RPMI8226 (cell line): ENCODE measurements at regions not wholly inside any gene's neighbourhood (a gene's known extent, or its start where the extent isn't known, plus 50 kb on each side); places are given as distances from the start of the nearest gene placed in this dataset.

Experiments used
- DNase-seq: peaks from one replicate; pipeline ENCODE4 v3.0.0-alpha.2; 2015

- no peak for DNase-seq
Measured at GRCh38 chr12:95412482-95413311, 61.3 kb upstream of the METAP2 start.

- no peak for DNase-seq
Measured at GRCh38 chr12:95413576-95413975, 60.4 kb upstream of the METAP2 start.

DNA sequence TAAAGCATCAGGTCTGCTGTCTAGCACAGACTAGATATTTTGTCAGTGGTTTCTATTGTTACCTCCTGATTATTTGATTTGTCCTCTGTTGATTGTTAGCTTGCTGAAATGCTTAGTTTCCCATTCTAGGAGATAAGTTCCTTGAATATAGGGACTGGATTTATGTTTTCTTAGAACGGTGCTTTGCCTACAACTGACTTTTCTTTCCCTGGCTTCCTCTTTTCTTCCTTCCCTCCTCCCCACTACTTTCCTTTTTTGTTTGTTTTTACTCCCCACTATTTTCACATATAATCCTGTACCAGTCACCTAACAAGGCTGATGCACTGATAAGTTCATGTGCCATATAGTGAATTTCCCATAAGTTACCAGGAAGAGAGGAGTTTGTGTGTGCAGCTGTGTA, 58.5 kb upstream of the METAP2 start:
- no peak for DNase-seq

GRCh38 chr12:95416111-95416636, 57.8 kb upstream of the METAP2 start:
- no peak for DNase-seq

DNA sequence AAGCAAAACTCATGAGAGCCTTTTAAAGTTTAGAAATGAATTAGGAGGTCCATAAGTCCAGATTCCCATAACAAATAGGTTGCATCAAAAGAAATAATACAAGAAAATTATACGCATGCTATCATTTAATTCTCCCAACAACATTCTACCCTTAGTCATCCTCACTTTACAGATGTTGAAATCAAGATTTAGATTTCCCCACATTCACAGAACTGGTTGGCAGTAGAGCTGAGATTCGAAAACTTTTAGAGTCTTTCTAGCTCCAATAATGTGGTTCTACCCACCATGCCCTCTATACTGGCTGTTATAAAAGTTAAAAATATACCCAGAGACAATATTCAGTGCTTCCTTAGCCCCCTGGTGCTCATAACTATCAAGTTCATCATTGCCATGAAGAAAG, 56.6 kb upstream of the METAP2 start:
- no peak for DNase-seq

DNA sequence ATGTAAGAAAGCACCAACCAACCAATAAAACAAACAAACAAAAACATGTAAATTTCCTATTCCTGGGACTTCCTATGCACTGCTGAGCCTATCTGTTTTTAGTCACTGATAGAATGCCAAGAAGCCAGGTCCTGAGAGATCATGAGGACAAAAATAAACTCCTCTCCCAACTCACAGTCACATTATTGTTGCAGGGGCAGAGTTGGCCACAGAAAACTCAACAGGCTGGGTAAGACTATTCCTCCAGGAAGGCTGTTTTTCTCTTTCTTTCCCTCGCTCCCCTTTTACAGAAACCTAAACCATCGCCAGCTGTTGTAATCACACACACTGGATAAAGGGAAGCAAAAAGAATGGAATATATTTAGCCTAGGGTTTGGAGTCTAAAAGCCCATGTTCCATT, 55.8 kb upstream of the METAP2 start:
- DNase-seq, result no peak
